Spleen (tissue), 7 donors: ENCODE measurements at regions not wholly inside any gene's neighbourhood (a gene's known extent, or its start where the extent isn't known, plus 50 kb on each side); places are given as distances from the start of the nearest gene placed in this dataset.

ENCODE experiments used
- CTCF ChIP-seq, 11 experiments: fragments of 200-600 bp in 7 of 11; fragments of 450-650 bp in 4 of 11; sonication (generic) in 4 of 11; IDR thresholded peaks in 8 of 11; conservative IDR thresholded peaks in 3 of 11; 1 replicate in 7 of 11; 2 replicates in 4 of 11; pipeline versions ENCODE4 v1.4.0 to v1.8.0; 2016 to 2021; ENCODE audit warnings: antibody characterized with exemption in 11 of 11, inconsistent platforms in 4 of 11, mild to moderate bottlenecking in 1 of 11
- POLR2A ChIP-seq, 3 donors: fragments of 450-650 bp; IDR thresholded peaks; one replicate each; pipeline ENCODE4 v1.5.1; 2017; ENCODE audit warnings: antibody characterized with exemption in 3 of 3, mild to moderate bottlenecking in 1 of 3
- POLR2AphosphoS5 ChIP-seq, 3 donors: sonication (generic); formaldehyde crosslinking; IDR thresholded peaks; one replicate each; pipeline ENCODE4 v1.5.1; 2017; ENCODE audit warnings: antibody characterized with exemption in 3 of 3
- donor health status: DM: no; HTN: no; CAD: no; lungs with moderate emphysema.
- donor health status: DM: no; HTN: no; CAD: no.
- donor health status: DM: no; HTN: no; CAD: no.

- TF ChIP-seq CTCF (IDR thresholded peaks at IDR 0.05 in 8 of 11, conservative IDR thresholded peaks at IDR 0.05 in 3 of 11) (no peak), POLR2A (IDR thresholded peaks at IDR 0.05) (no peak), POLR2AphosphoS5 (IDR thresholded peaks at IDR 0.05) (no peak)
Observed at GRCh38 chr2:226396541-226396940, 403.1 kb downstream of the IRS1 start.
